ENCODE measurements at regions not wholly inside any gene's neighbourhood (a gene's known extent, or its start where the extent isn't known, plus 50 kb on each side); places are given as distances from the start of the nearest gene placed in this dataset.

DNA sequence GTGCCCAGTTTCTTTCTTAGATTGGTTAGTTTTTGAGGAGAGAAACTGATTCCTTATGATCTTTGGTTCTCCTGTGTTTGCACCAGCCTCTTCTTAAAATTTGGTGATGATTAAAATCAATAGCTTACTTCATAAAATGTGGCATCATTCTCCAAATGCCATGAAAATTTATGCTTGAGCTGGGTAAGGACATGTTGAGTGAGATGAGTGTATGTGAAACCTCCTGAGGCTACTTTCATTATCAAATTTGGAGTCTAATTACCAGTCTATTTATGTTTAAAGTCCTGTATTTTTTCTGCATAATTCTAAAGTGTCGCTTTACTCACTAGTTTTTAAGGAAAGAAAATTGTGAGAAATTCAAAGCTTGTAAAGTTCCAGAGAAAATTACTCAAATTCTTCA lies 102.1 kb downstream of the DIPK2A start:
- no peak for DNase-seq (ENCODE audit: low read depth)

GRCh38 chr3:144079634-144080033 lies 108.0 kb downstream of the DIPK2A start:
- DNase-seq (ENCODE audit: low read depth), result no peak

DNA sequence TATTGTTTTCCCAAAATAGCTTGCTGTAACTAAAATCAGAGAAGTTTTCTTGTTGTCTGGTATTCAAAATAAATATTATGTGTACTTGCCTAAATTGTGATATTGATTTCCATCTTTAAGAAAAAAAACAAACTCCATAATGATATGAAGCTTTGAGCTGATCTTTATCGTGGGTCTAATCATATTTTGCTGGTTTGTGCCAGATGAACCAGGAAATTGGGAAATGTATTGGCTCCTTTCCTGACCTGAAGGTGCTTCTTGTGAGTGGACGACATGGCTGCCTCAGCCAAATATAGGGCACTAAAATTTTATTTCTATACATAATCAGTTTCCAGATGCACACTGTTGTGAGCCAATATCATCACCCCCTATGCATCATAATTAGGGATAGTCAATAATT lies 113.3 kb downstream of the DIPK2A start:
- DNase-seq (ENCODE audit: low read depth), result no peak

DNA sequence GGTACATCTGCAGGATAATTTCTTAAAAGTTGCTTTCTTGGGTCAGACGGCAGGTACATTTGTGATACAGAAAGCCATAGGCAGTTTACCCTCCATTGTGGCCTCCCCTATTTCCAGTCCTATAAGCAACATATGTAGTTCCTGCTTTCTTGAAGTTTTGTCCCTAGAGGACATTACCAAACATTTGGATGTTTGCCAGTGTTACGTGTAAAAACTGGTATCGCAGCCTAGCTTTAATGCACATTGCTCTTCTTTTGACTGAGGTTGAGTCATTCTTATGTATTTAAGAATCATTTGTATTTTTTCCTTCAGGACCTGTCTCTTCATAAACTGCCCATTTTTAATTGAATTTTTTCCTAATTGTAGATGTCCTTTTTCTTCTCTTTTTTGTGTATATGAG lies 114.3 kb downstream of the DIPK2A start:
- no peak for DNase-seq (ENCODE audit: low read depth)

DNA sequence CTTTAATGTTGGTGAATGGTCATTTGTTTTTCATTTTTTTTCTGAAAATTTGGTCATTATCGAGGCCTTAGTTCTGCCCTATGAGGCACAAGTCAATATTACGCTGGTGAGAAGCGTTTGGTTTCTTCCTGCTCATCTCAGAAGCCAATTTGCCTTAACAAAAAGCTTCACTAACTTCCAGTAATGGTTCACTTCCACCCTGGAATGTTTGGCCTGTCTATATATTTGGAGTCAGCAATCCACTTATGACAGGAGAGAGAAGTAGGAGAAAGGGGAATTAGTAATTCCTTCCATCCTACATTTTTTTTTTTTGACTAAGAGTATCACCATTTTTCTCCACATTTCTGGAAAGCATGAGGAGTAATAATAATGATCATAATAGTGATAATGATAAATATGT lies 124.4 kb downstream of the DIPK2A start:
- DNase-seq (ENCODE audit: low read depth), result no peak

- DNase-seq (ENCODE audit: low read depth), result no peak
Observed at GRCh38 chr3:144097163-144097562, 125.5 kb downstream of the DIPK2A start.

DNA sequence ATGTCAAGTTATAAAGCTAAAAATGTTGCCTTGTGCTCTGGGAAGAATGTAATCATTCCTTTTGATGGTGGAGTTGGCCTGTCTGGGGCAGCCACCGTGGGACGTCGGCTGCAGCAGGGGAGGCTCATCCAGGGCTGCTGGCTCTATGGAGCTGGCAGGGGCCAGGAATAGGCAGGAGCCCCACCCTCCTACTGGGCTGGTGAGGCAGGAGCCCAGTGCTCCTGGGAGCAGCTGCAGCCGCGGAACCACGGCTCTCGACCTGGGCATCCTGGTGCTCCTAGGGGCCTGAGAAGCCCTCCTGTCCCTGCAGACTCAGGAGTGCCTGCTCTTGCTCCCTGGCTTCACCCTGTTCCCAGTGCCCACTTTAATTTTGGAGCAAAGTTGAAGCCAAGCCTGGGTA lies 127.1 kb downstream of the DIPK2A start:
- DNase-seq (ENCODE audit: low read depth), result no peak

GRCh38 chr3:144102421-144102820 lies 130.8 kb downstream of the DIPK2A start:
- DNase-seq (ENCODE audit: low read depth), result no peak

GRCh38 chr3:144104186-144104585 lies 132.6 kb downstream of the DIPK2A start:
- no peak for DNase-seq (ENCODE audit: low read depth)

- no peak for DNase-seq (ENCODE audit: low read depth)
Observed at GRCh38 chr3:144104679-144105078, 133.1 kb downstream of the DIPK2A start.

GRCh38 chr3:144105542-144105941 lies 133.9 kb downstream of the DIPK2A start:
- DNase-seq (ENCODE audit: low read depth), result no peak

DNA sequence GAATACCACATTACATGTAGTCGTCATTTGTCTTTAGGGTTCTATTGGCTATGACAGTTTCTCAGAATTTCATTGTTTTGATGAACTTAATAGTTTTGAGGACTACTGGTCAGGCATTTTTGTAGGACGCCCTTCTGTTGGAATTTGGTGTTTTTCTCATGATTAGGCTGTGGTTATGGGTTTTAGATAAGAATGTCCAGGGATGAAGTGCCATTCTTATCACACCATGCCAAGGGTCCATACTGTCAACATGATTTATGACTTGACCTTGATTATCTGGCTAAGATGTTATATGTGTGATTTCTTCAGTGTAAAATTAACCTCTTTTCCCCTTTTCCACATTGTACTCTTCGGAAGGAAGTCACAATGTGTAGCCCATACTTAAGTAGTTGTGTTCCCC lies 135.3 kb downstream of the DIPK2A start:
- no peak for DNase-seq (ENCODE audit: low read depth)

- DNase-seq (ENCODE audit: low read depth), result no peak
Observed at GRCh38 chr3:144107923-144108322, 136.3 kb downstream of the DIPK2A start.

DNA sequence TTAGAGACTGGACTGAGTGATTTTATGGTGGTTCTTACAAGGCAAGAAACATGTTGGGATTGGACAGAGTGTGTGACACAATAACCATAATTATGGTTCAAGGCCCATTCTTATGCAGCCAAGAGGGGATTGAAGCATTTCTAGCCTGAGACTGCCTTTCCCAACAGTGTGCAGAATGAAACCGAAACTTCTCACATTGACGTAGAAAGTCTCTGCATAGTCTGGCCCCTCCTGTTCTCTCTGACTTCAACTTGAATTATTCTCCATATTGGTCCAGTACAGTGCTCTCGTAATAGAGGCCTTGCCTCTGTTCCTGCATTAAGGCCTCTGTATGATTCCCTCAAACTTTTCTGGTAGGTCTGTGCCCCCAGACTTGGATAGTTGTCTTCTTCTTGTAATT lies 138.3 kb downstream of the DIPK2A start:
- no peak for DNase-seq (ENCODE audit: low read depth)

- DNase-seq (ENCODE audit: low read depth), result no peak
Observed at GRCh38 chr3:144112036-144112435, 140.4 kb downstream of the DIPK2A start.

DNA sequence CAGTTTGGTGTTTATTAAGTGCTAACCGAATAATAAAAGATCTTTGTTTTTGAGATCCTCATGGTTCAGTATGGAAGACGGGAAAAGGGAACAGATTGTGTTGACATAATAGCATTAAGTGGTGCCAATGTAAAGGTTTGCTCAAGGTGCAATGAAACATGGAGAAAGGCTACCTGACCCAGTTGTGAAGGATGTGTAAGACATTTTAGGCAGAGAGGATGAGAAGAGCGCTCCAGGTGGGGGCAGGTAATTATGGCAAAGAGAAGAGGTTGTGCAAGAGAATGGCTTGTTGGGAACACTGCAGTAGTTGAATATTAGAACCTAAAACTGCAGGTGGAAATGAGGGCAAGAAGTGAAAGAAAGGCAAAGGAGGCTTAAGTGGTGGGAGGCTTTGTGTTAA lies 140.8 kb downstream of the DIPK2A start:
- no peak for DNase-seq (ENCODE audit: low read depth)

GRCh38 chr3:144114767-144115166 lies 143.1 kb downstream of the DIPK2A start:
- DNase-seq (ENCODE audit: low read depth), result no peak

DNA sequence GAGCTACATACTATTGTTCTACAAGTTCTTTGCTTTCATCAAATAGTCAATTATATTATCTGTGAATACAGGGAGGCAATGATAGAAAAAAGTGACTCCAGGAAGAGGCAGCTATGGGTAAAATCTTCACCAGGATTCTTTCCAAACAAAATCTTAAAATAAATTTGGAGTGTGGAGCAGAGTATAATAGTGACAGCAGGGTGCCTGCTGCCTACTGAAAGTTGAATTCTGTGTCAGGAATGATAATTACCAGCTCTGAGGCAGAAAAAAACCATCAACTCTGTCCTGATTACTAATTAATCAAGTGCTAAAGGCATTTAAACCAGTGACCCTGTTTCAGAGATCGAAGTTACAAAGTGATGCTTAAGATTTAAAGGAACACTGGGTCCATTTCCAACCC lies 148.0 kb downstream of the DIPK2A start:
- no peak for DNase-seq (ENCODE audit: low read depth)

- DNase-seq (ENCODE audit: low read depth), result no peak
Observed at GRCh38 chr3:144121661-144122060, 150.0 kb downstream of the DIPK2A start.

GRCh38 chr3:144127014-144127413 lies 155.4 kb downstream of the DIPK2A start:
- DNase-seq (ENCODE audit: low read depth), result no peak

DNA sequence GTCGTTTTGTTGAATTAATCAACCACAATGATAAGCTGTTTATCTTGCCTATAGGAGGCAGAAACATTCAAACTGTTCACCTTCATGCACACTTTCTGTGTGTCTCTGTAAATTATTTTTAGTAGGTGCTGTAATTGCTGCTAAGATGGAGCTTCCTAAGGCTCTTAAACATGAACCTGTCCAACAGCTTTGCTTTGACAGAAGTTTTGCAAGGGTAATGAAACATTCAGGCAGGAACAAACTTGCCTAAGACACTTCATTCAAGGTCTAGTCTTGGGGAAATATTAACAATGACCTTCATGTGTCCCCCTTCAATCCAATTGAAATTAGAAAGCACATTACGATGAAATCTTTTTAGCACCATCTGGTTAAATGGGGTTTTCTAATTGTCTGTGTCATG lies 156.1 kb downstream of the DIPK2A start:
- no peak for DNase-seq (ENCODE audit: low read depth)

DNA sequence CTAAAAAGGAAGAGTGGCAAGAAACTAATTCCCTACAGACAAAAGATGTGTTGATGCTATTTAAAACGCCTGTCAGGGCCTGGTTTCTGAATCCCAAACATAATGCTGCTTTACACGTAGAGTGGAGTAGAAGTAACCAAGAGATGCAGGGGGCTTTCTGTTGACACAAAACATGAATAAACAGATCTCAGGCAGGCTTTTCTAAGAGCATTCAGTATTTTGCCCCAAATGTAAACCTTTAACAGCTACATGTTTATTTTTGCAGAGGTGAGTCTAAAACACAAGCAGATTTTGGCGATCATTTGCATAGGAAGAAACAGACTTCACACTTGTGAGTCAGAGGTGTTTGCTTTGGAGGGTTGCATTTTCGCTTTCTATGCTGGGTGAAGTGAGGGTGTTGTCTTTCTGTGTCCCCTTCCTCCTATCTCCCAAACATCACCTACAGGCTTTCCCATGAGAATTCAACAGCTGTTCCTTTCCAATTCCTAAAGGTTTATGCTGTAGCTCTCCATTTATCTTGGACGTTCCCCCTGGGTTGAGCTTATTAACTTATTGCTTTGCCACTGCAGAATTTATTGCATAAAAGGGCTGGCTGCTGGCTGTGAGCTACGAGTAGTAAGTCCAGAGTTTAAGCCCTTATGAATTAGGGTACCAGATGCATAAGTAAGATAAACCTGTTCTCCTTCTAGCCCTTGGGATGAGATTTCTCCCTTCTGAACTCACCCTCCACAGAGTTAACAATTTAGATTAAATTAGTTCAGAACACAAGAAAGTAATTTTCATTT lies 156.7 kb downstream of the DIPK2A start:
- no peak for DNase-seq (ENCODE audit: low read depth)

DNA sequence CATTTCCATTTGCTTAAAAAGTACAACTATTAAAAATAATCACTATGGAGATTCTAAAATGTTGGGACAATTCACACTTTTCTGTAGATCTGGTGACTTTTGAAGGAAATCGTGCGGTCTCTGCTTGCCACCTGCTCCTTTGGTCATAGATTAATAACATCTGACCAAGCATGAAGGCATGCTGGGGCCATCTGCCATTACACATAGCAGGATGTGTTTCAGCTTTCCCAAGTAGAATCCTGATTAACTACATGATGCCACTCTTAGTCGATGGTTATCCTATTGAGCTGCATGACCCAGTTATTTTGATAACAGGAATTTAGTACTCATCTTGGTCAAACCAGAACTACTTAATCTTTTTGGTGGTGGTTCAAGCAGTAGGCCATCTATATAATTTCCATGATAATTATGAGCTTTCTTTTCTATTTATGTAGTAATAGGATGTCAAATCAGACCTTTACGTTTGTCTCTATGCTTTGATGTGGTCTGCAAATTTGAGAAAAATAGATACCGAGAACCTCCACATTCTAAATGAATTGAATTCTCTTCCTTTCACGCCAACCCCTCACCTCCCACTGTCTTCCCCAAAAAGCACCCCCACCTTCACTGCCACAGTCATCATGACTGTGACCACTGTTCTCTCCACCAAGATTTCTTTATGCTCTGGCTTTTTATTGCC lies 158.1 kb downstream of the DIPK2A start:
- DNase-seq (ENCODE audit: low read depth), result no peak

GRCh38 chr3:144141074-144141473 lies 169.5 kb downstream of the DIPK2A start:
- no peak for DNase-seq (ENCODE audit: low read depth)
